Uterus (tissue), 2 donors: ENCODE measurements at regions not wholly inside any gene's neighbourhood (a gene's known extent, or its start where the extent isn't known, plus 50 kb on each side); places are given as distances from the start of the nearest gene placed in this dataset.

Experiments
- CTCF ChIP-seq, 4 experiments: fragments of 200-600 bp in 2 of 4; fragments of 450-650 bp in 2 of 4; sonication (generic) in 2 of 4; IDR thresholded peaks; one replicate each; pipeline ENCODE4 v1.5.1; 2016 to 2019; ENCODE audit warnings: antibody characterized with exemption in 4 of 4, mild to moderate bottlenecking in 2 of 4, moderate library complexity in 1 of 4
- POLR2A ChIP-seq, 2 donors: fragments of 450-650 bp; IDR thresholded peaks; one replicate each; pipeline ENCODE4 v1.6.1; 2016; ENCODE audit warnings: antibody characterized with exemption in 2 of 2, mild to moderate bottlenecking in 1 of 2, moderate library complexity in 1 of 2

DNA sequence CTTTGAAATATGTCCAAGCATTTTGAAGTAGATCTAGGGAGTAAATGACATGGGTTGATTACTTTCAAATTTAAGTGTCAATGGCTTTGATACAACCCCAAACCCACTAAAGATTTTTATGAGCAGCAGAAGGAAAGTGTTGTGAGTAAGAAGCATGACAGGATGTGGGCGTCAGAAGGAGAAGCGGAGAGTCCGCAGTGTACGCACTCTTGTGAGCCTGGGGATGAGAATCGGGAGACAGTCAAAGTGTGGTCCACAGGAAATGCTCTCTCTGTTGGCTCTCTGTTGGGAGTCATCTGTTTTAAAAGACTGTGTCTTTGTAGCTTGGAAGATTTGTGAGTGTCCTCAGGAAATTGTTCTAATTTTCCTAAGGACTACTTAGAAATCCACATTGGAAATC, 629.8 kb upstream of the ADARB2 start:
- no peak for TF ChIP-seq POLR2A (IDR thresholded peaks at IDR 0.05)
- TF ChIP-seq CTCF (IDR thresholded peaks at IDR 0.05), result no peak
